Right cardiac atrium (tissue), 5 donors: ENCODE measurements at regions not wholly inside any gene's neighbourhood (a gene's known extent, or its start where the extent isn't known, plus 50 kb on each side); places are given as distances from the start of the nearest gene placed in this dataset.

Experiments used
- ATAC-seq, 2 donors: fragments of 200-7000 bp; cut with Tn5 transposase; one replicate each; pipeline versions ENCODE4 v1.8.0 to v1.9.1; 2020; ENCODE audit warnings: moderate library complexity in 2 of 2, mild to moderate bottlenecking in 1 of 2
- DNase-seq, 3 donors: peaks; one replicate each; pipeline ENCODE4 v3.0.0-alpha.2; 2020
- H3K27ac ChIP-seq: one replicate; pipeline ENCODE4 v1.5.1; 2013; ENCODE audit warnings: mild to moderate bottlenecking, low read length, control low read depth, moderate library complexity
- H3K27me3 ChIP-seq: one replicate; pipeline ENCODE4 v1.6.1; 2013; ENCODE audit not compliant: control insufficient read depth, insufficient read depth
- H3K4me1 ChIP-seq: one replicate; pipeline ENCODE4 v1.6.1; 2013; ENCODE audit warnings: low read length; ENCODE audit not compliant: control insufficient read depth, insufficient read depth
- H3K4me3 ChIP-seq: one replicate; pipeline ENCODE4 v1.5.1; 2013; ENCODE audit warnings: low read length, control low read depth
- H3K9me3 ChIP-seq: one replicate; pipeline ENCODE4 v1.6.1; 2013; ENCODE audit warnings: low read length; ENCODE audit not compliant: control insufficient read depth
- WGBS: extraction: QIAGEN DNeasy Blood & Tissue Kit; methylation state at CpG from one replicate; pipeline ENCODE4 v1.1.7; 2013; 5-methylcytosine and 5-hydroxymethylcytosine counted together
- intact Hi-C, 4 donors: fragments of 100-400 bp; cut with DNase I; formaldehyde crosslinking; loops; one replicate each; pipeline versions ENCODE4 v1.11.0 to v1.14.0; 2022 to 2023
- donor health status: healthy with polysubstance abuse.
- donor health status: DM: no; HTN: yes; CAD: no.
- donor health status: DM: no; HTN: no; CAD: no.
- donor health status: DM: no; HTN: yes; CAD: no; lungs with severe emphysema.
- donor health status: DM: yes; HTN: yes; CAD: no.

- intact Hi-C loops, result no loop called here
- Histone ChIP-seq H3K9me3 (no peaks in the 10 kb centered on the region), H3K27me3 (no peaks in the 10 kb centered on the region), H3K4me3 (no peak overlapping the region), H3K27ac (no peak overlapping the region), H3K4me1 (peaks cover 1% of the 10 kb centered on the region)
- DNase-seq (no peak), ATAC-seq (no peak)
- WGBS, result 66% methylated on average over 5 of the region's 5 CpGs
Measured at GRCh38 chr15:95713324-95713723, 617.2 kb upstream of the NR2F2 start.

GRCh38 chr15:95715116-95715903, 615.2 kb upstream of the NR2F2 start:
- Histone ChIP-seq H3K27me3 (no peaks in the 10 kb centered on the region), H3K4me1 (peaks cover 5% of the 10 kb centered on the region), H3K4me3 (no peak overlapping the region), H3K9me3 (no peaks in the 10 kb centered on the region), H3K27ac (no peak overlapping the region)
- ATAC-seq, result no peak
- 58% methylated on average over 3 of the region's 3 CpGs for WGBS
- no peak for DNase-seq
- intact Hi-C loops, result no loop called here

DNA sequence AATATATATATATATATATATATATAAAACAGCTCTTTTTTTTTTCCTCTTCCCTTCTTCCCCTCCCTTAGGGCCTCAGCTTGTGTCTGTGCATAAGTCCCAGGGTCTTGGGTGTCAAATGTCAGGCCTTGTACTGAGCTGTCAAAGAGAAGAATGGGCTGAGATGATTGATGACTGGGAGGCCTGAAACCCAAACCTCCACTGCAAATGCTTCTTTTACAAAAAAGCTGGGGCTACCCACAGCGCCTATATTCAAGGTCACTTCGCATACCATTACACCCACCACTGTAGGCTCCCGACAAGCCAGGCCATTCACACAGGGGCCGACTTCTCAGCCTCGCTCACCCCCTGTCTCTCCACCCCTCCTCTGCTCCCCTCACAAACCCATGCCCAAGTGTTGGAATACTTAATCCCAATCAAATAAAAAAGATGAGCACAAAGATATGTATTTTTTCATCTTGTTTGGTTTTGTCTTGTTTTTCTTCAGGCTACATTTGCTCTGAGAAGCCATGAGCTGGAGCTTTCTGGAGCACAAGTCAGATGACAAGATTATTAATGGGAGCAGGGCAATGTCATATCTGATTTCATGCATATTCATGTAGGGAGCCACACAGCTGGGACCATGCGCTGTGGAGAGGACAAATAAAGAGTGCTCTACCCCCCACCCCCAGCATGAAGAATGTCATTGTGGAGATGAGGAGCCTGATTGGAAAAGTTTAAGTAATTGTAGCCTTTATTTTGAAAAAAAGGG, 614.4 kb upstream of the NR2F2 start:
- 97% methylated on average over 6 of the region's 6 CpGs for WGBS
- intact Hi-C loops, result no loop called here

DNA sequence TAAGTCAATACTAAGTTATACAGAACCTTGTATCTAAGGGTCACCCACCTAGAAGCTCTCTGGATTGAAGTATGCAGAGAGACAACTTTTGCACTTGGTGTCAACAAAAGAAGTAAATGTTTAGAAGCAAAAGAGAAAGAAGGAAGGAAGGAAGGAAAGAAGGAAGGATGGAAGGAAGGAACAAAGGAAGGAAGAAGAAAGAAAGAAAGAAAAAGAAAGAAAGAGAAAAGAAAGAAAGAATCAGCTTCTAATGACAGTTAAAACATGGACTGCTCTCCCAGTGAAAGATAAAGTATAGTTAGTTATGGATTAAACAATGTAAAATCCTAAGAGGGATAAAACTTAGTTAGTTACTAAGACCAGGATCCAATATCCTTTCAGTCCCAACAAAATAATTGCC, 613.8 kb upstream of the NR2F2 start:
- intact Hi-C loops, result no loop called here

More for the DNA sequence above, 614.4 kb upstream of the NR2F2 start:
- Histone ChIP-seq H3K9me3 (no peaks in the 10 kb centered on the region), H3K27ac (no peak overlapping the region), H3K27me3 (no peaks in the 10 kb centered on the region), H3K4me1 (peaks cover 5% of the 10 kb centered on the region), H3K4me3 (no peak overlapping the region)
- ATAC-seq (no peak), DNase-seq (no peak)

DNA sequence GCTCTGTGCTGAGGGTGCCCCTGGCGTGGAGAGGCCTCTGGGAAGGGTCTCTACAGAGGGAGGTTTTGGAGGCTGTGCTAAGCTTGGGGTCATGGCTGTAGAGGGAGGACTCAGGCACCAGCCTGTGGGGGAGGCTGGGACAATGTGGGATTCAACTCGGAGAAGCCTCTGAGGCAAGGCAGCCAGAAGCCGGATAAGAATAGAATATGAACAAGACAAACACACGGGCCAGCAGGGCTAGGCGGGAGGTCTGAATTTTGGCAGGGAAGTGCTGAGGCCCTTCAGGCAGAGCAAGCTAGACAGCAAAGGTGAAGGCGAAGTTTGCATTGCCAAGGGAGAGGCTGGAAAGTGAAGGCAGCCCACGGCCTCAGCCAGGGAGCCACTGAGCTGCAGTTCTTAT, 612.1 kb upstream of the NR2F2 start:
- DNase-seq (peak; percentile 31 to 69 (median 68)), ATAC-seq (peak; percentile 86 to 89)
- intact Hi-C loops, result no loop called here
- WGBS, result 44% methylated on average over 7 of the region's 7 CpGs
- no peaks in the 10 kb centered on the region for H3K9me3 ChIP-seq
- H3K4me3 ChIP-seq, result no peak overlapping the region
- no peaks in the 10 kb centered on the region for H3K27me3 ChIP-seq
- H3K4me1 ChIP-seq, result peaks cover 5% of the 10 kb centered on the region
- H3K27ac ChIP-seq, result peak overlapping the region; percentile 56

More for the DNA sequence above, 613.8 kb upstream of the NR2F2 start:
- no peak overlapping the region for H3K27ac ChIP-seq
- H3K27me3 ChIP-seq, result no peaks in the 10 kb centered on the region
- ATAC-seq (no peak), DNase-seq (no peak)
- H3K9me3 ChIP-seq, result no peaks in the 10 kb centered on the region
- peaks cover 5% of the 10 kb centered on the region for H3K4me1 ChIP-seq
- H3K4me3 ChIP-seq, result no peak overlapping the region

DNA sequence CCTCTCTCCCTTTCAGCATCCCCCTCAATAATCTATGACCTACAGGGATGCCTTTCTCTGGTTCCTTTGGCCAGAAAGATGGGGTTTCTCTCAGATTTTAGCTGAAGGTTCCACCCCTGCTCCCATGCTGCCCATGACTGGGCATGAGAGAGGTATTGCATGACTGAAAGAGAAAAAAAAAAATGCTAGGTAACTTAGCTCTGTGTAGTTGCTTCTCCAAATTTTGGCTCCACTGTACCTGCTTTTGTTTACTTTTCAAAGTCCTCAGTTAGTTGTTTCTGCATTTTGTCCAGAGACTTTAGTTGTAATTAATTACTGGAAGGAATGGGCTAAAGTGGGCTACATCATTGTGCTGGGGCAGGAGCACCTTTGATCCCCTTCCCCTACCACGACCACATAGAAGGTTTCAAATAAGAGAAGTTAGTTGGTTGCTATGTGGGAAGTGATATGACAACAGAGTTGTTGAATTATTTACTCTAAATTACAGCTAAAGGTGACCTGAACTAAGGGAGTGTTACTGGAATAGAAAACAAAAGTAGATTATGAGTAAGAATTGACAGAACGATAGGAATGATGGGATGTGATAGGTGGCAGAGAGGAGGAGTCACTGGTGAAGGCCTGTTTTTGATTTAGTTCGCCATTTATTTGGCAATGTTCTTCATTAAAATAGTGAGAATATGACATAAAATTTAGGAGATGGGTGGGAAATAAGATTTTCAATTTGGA, 605.4 kb upstream of the NR2F2 start:
- no peaks in the 10 kb centered on the region for H3K9me3 ChIP-seq
- no peak overlapping the region for H3K27ac ChIP-seq
- ATAC-seq, result no peak
- H3K4me1 ChIP-seq, result no peaks in the 10 kb centered on the region
- WGBS, result 96% methylated on average over 3 of the region's 3 CpGs
- no peak overlapping the region for H3K4me3 ChIP-seq
- no peaks in the 10 kb centered on the region for H3K27me3 ChIP-seq
- intact Hi-C loops, result no loop called here
- no peak for DNase-seq

- Histone ChIP-seq H3K27ac (no peak overlapping the region), H3K4me1 (no peaks in the 10 kb centered on the region), H3K27me3 (no peaks in the 10 kb centered on the region), H3K4me3 (no peak overlapping the region), H3K9me3 (no peaks in the 10 kb centered on the region)
- intact Hi-C loops, result no loop called here
- no peak for ATAC-seq
- no peak for DNase-seq
- 94% methylated on average over 4 of the region's 4 CpGs for WGBS
Measured at GRCh38 chr15:95726891-95727290, 603.6 kb upstream of the NR2F2 start.

DNA sequence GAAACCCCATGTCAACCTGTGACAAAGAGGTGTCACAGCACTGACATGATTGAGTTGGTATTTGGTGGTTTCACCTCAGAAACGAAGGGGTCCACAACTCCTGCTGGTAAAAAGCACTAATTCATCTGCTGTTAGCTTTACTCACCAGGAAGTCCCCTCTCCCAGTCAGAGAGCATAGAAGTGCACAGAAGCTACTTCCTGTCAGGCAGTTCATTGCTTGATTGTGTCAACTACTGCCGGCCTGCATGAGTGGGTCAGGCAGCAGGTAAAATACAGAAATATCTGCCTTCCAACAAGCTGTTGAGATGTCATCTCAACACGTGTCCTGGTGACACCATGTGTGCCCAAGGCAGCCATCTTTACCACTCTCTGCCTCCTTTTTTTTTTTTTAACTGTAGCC, 596.6 kb upstream of the NR2F2 start:
- H3K4me1 ChIP-seq, result no peaks in the 10 kb centered on the region
- WGBS, result 63% methylated on average over 3 of the region's 3 CpGs
- no peak overlapping the region for H3K27ac ChIP-seq
- H3K27me3 ChIP-seq, result no peaks in the 10 kb centered on the region
- H3K4me3 ChIP-seq, result no peak overlapping the region
- DNase-seq, result no peak
- no peak for ATAC-seq
- no peaks in the 10 kb centered on the region for H3K9me3 ChIP-seq
- intact Hi-C loops, result no loop called here

- Histone ChIP-seq H3K4me1 (no peaks in the 10 kb centered on the region), H3K27ac (no peak overlapping the region), H3K27me3 (no peaks in the 10 kb centered on the region), H3K9me3 (no peaks in the 10 kb centered on the region), H3K4me3 (no peak overlapping the region)
- peak; percentile 40 to 79 for ATAC-seq
- intact Hi-C loops, result no loop called here
- 62% methylated on average over 6 of the region's 6 CpGs for WGBS
- no peak for DNase-seq
Measured at GRCh38 chr15:95734422-95735316, 595.8 kb upstream of the NR2F2 start.

GRCh38 chr15:95737060-95737459, 593.4 kb upstream of the NR2F2 start:
- no peaks in the 10 kb centered on the region for H3K9me3 ChIP-seq
- no peak overlapping the region for H3K4me3 ChIP-seq
- intact Hi-C loops, result no loop called here
- H3K27me3 ChIP-seq, result no peaks in the 10 kb centered on the region
- WGBS, result 95% methylated on average over 3 of the region's 3 CpGs
- no peak overlapping the region for H3K27ac ChIP-seq
- no peak for ATAC-seq
- no peak for DNase-seq
- H3K4me1 ChIP-seq, result no peaks in the 10 kb centered on the region
